ENCODE measurements at regions not wholly inside any gene's neighbourhood (a gene's known extent, or its start where the extent isn't known, plus 50 kb on each side); places are given as distances from the start of the nearest gene placed in this dataset.

GRCh38 chr2:163812926-163813520 lies 77.2 kb upstream of the FIGN start:
- H3K4me1 ChIP-seq (ENCODE audit: control insufficient read depth in 1 of 2, insufficient read depth in 2 of 2, low read length in 2 of 2): no peaks in the 10 kb centered on the region
- no peak for TF ChIP-seq CTCF (IDR thresholded peaks at IDR 0.05 in 2 of 3, conservative IDR thresholded peaks at IDR 0.05 in 1 of 3; ENCODE audit: borderline replicate concordance in 1 of 3, insufficient read depth in 1 of 3, low read depth in 2 of 3, low read length in 2 of 3)
- no peaks in the 10 kb centered on the region; the same call in 1 of the 2 replicates for H3K27me3 ChIP-seq (ENCODE audit: insufficient read depth, low read length)
- H3K9me3 ChIP-seq (ENCODE audit: control insufficient read depth in 1 of 2, insufficient read depth in 1 of 2, low read depth in 1 of 2, low read length in 2 of 2): no peaks in the 10 kb centered on the region
- H3K9ac ChIP-seq (ENCODE audit: low read length): no peak overlapping the region
- DNase-seq (ENCODE audit: low read depth, low spot score): no peak
- RAD21 ChIA-PET (ENCODE audit: low non-redundant PET in 1 of 2, low total read pairs in 2 of 2, uncharacterized antibody in 2 of 2, unreplicated experiment in 2 of 2): no interaction called here
- no peak overlapping the region for H3K4me2 ChIP-seq (ENCODE audit: low read length)
- no peak overlapping the region for H3K4me3 ChIP-seq (replicated peaks in 1 of 2; ENCODE audit: low read depth in 1 of 2, low read length in 2 of 2)
- no peak; the same call in 1 of the 2 replicates for ATAC-seq
- H3K27ac ChIP-seq (ENCODE audit: low read depth, low read length): no peak overlapping the region
- H2AFZ ChIP-seq (ENCODE audit: low read depth, low read length, poor library complexity, severe bottlenecking): no peak overlapping the region
- no peaks in the 10 kb centered on the region for H3K36me3 ChIP-seq (ENCODE audit: control insufficient read depth in 1 of 2, insufficient read depth in 2 of 2, low read length in 2 of 2)
- intact Hi-C loops (cut with micrococcal nuclease): no loop called here
- CTCF ChIA-PET: no interaction called here
- no peaks in the 10 kb centered on the region for H4K20me1 ChIP-seq (ENCODE audit: insufficient read depth)
- no peaks in the 10 kb centered on the region for H3K9me2 ChIP-seq (ENCODE audit: insufficient read depth)
- H3K79me2 ChIP-seq (ENCODE audit: insufficient read depth, low read length): no peaks in the 10 kb centered on the region
- POLR2A ChIA-PET: no interaction called here
- no TSS peak for BruUV-seq (replicated peaks)

GRCh38 chr2:163808406-163808805 lies 72.6 kb upstream of the FIGN start:
- H3K27me3 ChIP-seq (ENCODE audit: insufficient read depth, low read length): peaks cover 5% of the 10 kb centered on the region; the same call in 1 of the 2 replicates
- H3K4me1 ChIP-seq (ENCODE audit: control insufficient read depth in 1 of 2, insufficient read depth in 2 of 2, low read length in 2 of 2): no peaks in the 10 kb centered on the region
- ChIA-PET CTCF (no interaction called here), POLR2A (no interaction called here), RAD21 (ENCODE audit: low non-redundant PET in 1 of 2, low total read pairs in 2 of 2, uncharacterized antibody in 2 of 2, unreplicated experiment in 2 of 2) (no interaction called here)
- no peak overlapping the region for H3K4me3 ChIP-seq (replicated peaks in 1 of 2; ENCODE audit: low read depth in 1 of 2, low read length in 2 of 2)
- no peaks in the 10 kb centered on the region for H3K79me2 ChIP-seq (ENCODE audit: insufficient read depth, low read length)
- ATAC-seq (no peak), DNase-seq (ENCODE audit: low read depth, low spot score) (no peak)
- no peak overlapping the region for H3K27ac ChIP-seq (ENCODE audit: low read depth, low read length)
- no peak overlapping the region for H2AFZ ChIP-seq (ENCODE audit: low read depth, low read length, poor library complexity, severe bottlenecking)
- intact Hi-C loops (cut with micrococcal nuclease): no loop called here
- no peak overlapping the region for H3K9ac ChIP-seq (ENCODE audit: low read length)
- no peaks in the 10 kb centered on the region for H3K9me2 ChIP-seq (ENCODE audit: insufficient read depth)
- H3K4me2 ChIP-seq (ENCODE audit: low read length): no peak overlapping the region
- H3K36me3 ChIP-seq (ENCODE audit: control insufficient read depth in 1 of 2, insufficient read depth in 2 of 2, low read length in 2 of 2): no peaks in the 10 kb centered on the region
- no peaks in the 10 kb centered on the region for H4K20me1 ChIP-seq (ENCODE audit: insufficient read depth)
- H3K9me3 ChIP-seq (ENCODE audit: control insufficient read depth in 1 of 2, insufficient read depth in 1 of 2, low read depth in 1 of 2, low read length in 2 of 2): no peaks in the 10 kb centered on the region
- no TSS peak for BruUV-seq (replicated peaks)
- TF ChIP-seq FOSL1 (IDR thresholded peaks at IDR 0.05; ENCODE audit: low read depth) (no peak), RAD21 (IDR thresholded peaks at IDR 0.05; ENCODE audit: low read depth) (no peak), EZH2 (IDR thresholded peaks at IDR 0.05) (no peak), EZH2phosphoT487 (IDR thresholded peaks at IDR 0.05; ENCODE audit: borderline replicate concordance) (no peak), POLR2A (IDR thresholded peaks at IDR 0.05; ENCODE audit: borderline replicate concordance, extremely low read depth, insufficient read depth, insufficient read length) (no peak), SRF (IDR thresholded peaks at IDR 0.05; ENCODE audit: low read depth) (no peak), EGR1 (IDR thresholded peaks at IDR 0.05; ENCODE audit: low read depth) (no peak), YY1 (IDR thresholded peaks at IDR 0.05; ENCODE audit: extremely low read depth, insufficient replicate concordance, low read depth, low read length) (no peak), TCF7L2 (IDR thresholded peaks at IDR 0.05; ENCODE audit: borderline replicate concordance, extremely low read depth, insufficient read depth, insufficient read length) (no peak), REST (IDR thresholded peaks at IDR 0.05; ENCODE audit: low read depth) (no peak), ATF3 (IDR thresholded peaks at IDR 0.05) (no peak)
